ENCODE measurements at regions not wholly inside any gene's neighbourhood (a gene's known extent, or its start where the extent isn't known, plus 50 kb on each side); places are given as distances from the start of the nearest gene placed in this dataset.
"Not testable (repeated sequence)": the region's sequence is repeated elsewhere in the genome, so short reads cannot be mapped to it uniquely, and the experiment has no call there.

DNA sequence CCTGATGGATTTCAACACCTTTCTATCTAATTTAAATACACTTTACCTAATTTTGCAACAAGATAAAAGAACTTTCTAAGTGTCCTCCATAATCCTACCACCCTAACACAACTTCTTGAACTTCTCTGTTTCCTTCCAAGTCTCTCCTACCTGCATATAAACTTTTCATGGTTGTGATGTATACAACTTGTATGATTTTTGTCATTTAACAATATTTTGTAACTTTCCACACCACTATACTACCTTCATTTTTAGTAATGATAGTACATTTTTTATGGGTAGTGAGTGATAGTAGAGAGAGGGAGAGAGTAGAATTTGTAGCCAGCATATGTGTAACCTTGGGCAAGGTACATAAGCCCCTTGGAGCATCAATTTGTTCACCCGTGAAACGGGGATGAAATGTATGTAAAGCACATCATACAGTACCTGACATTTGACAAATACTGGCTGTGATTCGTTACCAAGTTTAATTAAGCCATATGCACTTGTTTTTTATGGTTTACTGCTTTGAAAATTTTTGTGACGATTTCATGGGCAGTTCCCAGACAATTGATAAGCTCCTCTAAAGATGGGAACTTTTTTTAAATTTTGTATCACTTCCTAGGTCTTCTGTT, 177.8 kb upstream of the SLC38A2 start:
- peaks cover 18% of the 10 kb centered on the region for H3K4me1 Mint-ChIP-seq

DNA sequence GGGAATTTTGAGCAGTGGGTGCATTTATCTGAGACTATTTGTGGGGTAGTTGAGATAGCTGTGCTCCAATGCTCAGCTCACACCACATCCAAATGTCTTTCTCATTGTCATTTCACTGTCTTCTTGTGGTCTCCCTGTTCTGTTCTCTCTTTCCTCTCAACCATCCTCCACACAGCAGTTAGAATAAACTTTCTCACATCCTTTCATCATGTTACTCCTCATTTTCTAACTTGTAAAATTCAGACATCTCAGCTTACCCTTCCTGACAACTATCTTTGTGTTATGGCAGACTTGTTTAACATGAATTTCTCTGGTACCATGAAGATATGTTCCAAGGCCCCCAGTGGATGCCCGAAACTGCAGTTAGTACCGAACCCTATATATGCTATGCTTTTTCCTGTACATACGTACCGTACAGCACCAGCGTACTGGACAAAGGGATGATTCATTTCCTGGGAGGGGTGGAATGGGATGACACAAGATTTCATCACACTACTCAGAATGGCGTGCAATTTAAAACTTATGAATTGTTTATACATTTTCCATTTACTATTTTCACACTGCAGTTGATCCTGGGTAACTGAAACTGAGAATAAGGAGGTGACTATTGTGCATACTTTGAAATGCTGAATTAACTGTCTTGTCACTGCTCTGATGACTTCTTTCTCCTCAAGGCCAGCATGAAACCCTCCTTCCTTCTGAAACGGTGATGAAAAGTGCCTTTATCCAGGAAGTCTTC, 177.1 kb upstream of the SLC38A2 start:
- Mint-ChIP-seq H3K36me3 (peaks cover 15% of the 10 kb centered on the region), H3K4me3 (no peak overlapping the region)

More for the DNA sequence above, 177.8 kb upstream of the SLC38A2 start:
- DNase-seq (ENCODE audit: low spot score in 2 of 2) (no peak), ATAC-seq (ENCODE audit: low read depth) (no peak)
- no peak overlapping the region for H3K27ac Mint-ChIP-seq
- no peaks in the 10 kb centered on the region for H3K27me3 Mint-ChIP-seq
- peaks cover 19% of the 10 kb centered on the region for H3K36me3 Mint-ChIP-seq
- no peaks in the 10 kb centered on the region for H3K9me3 Mint-ChIP-seq
- H3K4me3 Mint-ChIP-seq = no peak overlapping the region

DNA sequence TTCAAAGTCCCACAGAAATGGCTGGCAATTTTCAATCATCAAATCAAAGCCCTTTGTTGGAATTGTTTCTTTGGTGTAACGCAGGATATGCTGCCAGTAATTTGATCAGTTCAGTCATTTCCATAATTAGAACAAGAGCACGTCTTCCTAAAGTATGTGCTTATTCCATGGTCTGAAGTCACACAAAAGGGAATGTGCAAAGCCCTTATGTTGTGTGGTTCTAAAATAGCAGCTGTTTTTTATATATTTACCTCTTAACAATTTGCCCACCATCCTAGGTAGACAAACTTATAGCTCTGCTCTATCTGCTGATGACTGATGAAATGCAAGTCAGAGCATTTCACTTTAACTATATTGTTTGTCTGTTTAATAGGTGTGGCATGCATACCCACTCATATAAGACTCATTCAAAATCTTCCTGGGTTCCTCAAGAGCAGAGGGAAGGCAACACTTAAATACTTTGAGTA, 176.1 kb upstream of the SLC38A2 start:
- H3K36me3 Mint-ChIP-seq = peaks cover 19% of the 10 kb centered on the region
- peak overlapping the region; percentile 23 for H3K27ac Mint-ChIP-seq

More for the DNA sequence above, 177.1 kb upstream of the SLC38A2 start:
- no peak for DNase-seq (ENCODE audit: low spot score in 2 of 2)
- no peak overlapping the region for H3K27ac Mint-ChIP-seq
- H3K27me3 Mint-ChIP-seq = no peaks in the 10 kb centered on the region
- H3K9me3 Mint-ChIP-seq = no peaks in the 10 kb centered on the region
- no peak for ATAC-seq (ENCODE audit: low read depth)
- peaks cover 16% of the 10 kb centered on the region for H3K4me1 Mint-ChIP-seq

GRCh38 chr12:46547421-46548354, 175.1 kb upstream of the SLC38A2 start:
- no peak overlapping the region for H3K4me3 Mint-ChIP-seq

More for the DNA sequence above, 176.1 kb upstream of the SLC38A2 start:
- H3K9me3 Mint-ChIP-seq = peaks cover 1% of the 10 kb centered on the region
- ATAC-seq (ENCODE audit: low read depth) (no peak), DNase-seq (ENCODE audit: low spot score in 2 of 2) (no peak)
- no peaks in the 10 kb centered on the region for H3K27me3 Mint-ChIP-seq
- H3K4me1 Mint-ChIP-seq = peaks cover 19% of the 10 kb centered on the region
- H3K4me3 Mint-ChIP-seq = no peak overlapping the region

DNA sequence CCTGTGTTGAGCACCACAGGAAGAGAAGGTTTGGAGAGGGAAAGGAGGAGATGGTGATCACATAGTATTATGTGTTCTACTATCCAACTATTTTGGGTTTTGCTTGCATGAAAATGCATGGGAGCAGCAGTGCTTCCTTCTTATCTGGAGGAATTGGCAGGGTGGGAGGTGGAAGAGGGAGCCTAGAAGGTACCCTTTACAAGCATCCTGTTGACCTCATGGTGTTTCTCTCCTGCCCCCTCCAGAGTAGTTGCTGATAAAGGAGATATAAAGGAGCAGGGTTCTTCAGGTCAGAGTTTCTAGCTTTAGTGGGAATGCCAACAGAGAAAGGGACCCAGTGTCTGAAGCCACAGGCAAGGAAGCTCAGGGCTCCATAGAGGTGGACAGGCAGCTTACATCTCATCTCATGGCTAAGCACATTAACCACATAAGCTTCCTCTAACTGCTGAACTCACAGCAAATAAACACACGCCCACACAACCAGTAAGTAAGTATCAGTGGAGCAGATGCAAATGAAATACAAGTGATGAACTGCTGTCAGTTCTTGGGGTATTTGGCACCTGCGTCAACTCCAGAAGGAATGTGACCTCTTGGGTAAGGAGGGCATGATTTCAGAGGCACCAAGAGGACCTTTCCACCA, 174.2 kb upstream of the SLC38A2 start:
- Mint-ChIP-seq H3K9me3 (peaks cover 1% of the 10 kb centered on the region), H3K27ac (peak overlapping the region; percentile 4), H3K27me3 (no peaks in the 10 kb centered on the region), H3K4me1 (peaks cover 29% of the 10 kb centered on the region), H3K36me3 (peaks cover 19% of the 10 kb centered on the region), H3K4me3 (no peak overlapping the region)
- DNase-seq (ENCODE audit: low spot score in 2 of 2) = no peak
- peak; percentile 65 for ATAC-seq (ENCODE audit: low read depth)

More at GRCh38 chr12:46547421-46548354, 175.1 kb upstream of the SLC38A2 start:
- Mint-ChIP-seq H3K9me3 (peaks cover 1% of the 10 kb centered on the region), H3K36me3 (peaks cover 19% of the 10 kb centered on the region), H3K4me1 (peaks cover 25% of the 10 kb centered on the region), H3K27me3 (no peaks in the 10 kb centered on the region), H3K27ac (peak overlapping the region; percentile 39)
- no peak for DNase-seq (ENCODE audit: low spot score in 2 of 2)
- ATAC-seq (ENCODE audit: low read depth) = no peak

GRCh38 chr12:46543378-46543795, 170.8 kb upstream of the SLC38A2 start:
- H3K4me3 Mint-ChIP-seq; H3K27me3 Mint-ChIP-seq; H3K9me3 Mint-ChIP-seq; H3K27ac Mint-ChIP-seq; DNase-seq (ENCODE audit: low spot score in 2 of 2); ATAC-seq (ENCODE audit: low read depth): not testable (repeated sequence)
- Mint-ChIP-seq H3K4me1 (peaks cover 34% of the 10 kb centered on the region), H3K36me3 (peaks cover 17% of the 10 kb centered on the region)

GRCh38 chr12:46538976-46539375, 166.4 kb upstream of the SLC38A2 start:
- H3K27ac Mint-ChIP-seq = no peak overlapping the region
- DNase-seq (ENCODE audit: low spot score in 2 of 2) (no peak), ATAC-seq (ENCODE audit: low read depth) (no peak)
- H3K4me3 Mint-ChIP-seq = no peak overlapping the region
- H3K36me3 Mint-ChIP-seq = peaks cover 8% of the 10 kb centered on the region
- H3K27me3 Mint-ChIP-seq = no peaks in the 10 kb centered on the region
- peaks cover 29% of the 10 kb centered on the region for H3K4me1 Mint-ChIP-seq
- H3K9me3 Mint-ChIP-seq = no peaks in the 10 kb centered on the region

DNA sequence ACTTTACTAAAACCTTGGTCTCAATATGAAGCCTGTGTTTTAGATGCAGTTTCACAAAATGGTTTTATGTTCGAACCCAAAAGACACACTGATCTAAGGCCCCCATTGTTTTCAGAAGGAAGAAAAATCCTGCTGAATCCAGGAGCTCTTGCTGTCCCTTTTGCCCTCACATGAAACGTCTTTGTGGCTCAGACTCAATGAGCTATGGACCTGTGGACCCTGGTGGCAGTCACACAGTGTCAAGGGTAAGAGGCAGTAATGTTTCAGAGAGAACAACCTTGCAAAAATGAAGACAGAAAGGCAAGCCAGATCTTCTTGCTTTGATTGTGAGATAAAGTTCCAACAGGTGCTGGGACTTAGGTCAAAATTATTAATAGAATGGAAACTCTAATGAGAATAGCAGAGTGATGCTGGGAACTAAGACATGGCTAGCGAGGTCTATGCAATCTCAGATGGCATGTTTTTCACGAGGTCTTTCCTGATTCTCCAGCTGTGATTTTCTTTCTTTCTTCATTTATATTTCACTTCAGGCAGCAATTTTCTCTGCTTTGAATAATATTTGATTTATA, 164.9 kb upstream of the SLC38A2 start:
- Mint-ChIP-seq H3K4me3 (no peak overlapping the region), H3K27me3 (no peaks in the 10 kb centered on the region), H3K4me1 (peaks cover 19% of the 10 kb centered on the region), H3K27ac (no peak overlapping the region), H3K36me3 (peaks cover 8% of the 10 kb centered on the region), H3K9me3 (no peaks in the 10 kb centered on the region)
- ATAC-seq (ENCODE audit: low read depth) (no peak), DNase-seq (ENCODE audit: low spot score in 2 of 2) (no peak)

DNA sequence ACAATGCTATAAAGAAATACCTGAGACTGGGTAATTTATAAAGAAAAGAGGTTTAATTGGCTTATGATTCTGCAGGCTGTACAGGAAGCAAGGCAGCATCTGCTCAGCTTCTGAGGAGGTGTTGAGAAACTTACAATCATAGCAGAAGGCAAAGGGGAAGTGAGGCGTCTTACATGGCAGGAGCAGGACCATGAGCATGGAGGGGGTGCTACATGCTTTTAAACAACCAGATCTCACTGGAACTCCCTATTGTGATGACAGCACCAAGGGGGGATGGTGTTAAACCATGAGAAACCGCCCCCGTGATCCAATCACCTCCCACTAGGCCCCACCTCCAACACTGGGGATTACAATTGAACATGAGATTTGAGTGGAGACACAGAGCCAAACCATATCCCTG, 163.7 kb upstream of the SLC38A2 start:
- Mint-ChIP-seq H3K36me3 (peaks cover 10% of the 10 kb centered on the region), H3K4me1 (peaks cover 15% of the 10 kb centered on the region), H3K27ac (peak overlapping the region; percentile 39)
- not testable (repeated sequence) for H3K4me3 Mint-ChIP-seq, H3K27me3 Mint-ChIP-seq, H3K9me3 Mint-ChIP-seq
- ATAC-seq (ENCODE audit: low read depth) = peak; percentile 90
- peak in 1 of 2 donors; percentile 9 for DNase-seq (ENCODE audit: low spot score in 2 of 2)

GRCh38 chr12:46535907-46536306, 163.3 kb upstream of the SLC38A2 start:
- no peaks in the 10 kb centered on the region for H3K27me3 Mint-ChIP-seq
- H3K4me1 Mint-ChIP-seq = peaks cover 15% of the 10 kb centered on the region
- no peaks in the 10 kb centered on the region for H3K9me3 Mint-ChIP-seq
- peak overlapping the region; percentile 39 for H3K27ac Mint-ChIP-seq
- no peak overlapping the region for H3K4me3 Mint-ChIP-seq
- peaks cover 10% of the 10 kb centered on the region for H3K36me3 Mint-ChIP-seq
- no peak for ATAC-seq (ENCODE audit: low read depth)
- DNase-seq (ENCODE audit: low spot score in 2 of 2) = no peak

- Mint-ChIP-seq H3K27ac (no peak overlapping the region), H3K36me3 (peaks cover 8% of the 10 kb centered on the region), H3K27me3 (no peaks in the 10 kb centered on the region), H3K4me3 (no peak overlapping the region), H3K9me3 (no peaks in the 10 kb centered on the region), H3K4me1 (peaks cover 15% of the 10 kb centered on the region)
- ATAC-seq (ENCODE audit: low read depth) = no peak
- no peak for DNase-seq (ENCODE audit: low spot score in 2 of 2)
Observed at GRCh38 chr12:46535376-46535775, 162.8 kb upstream of the SLC38A2 start.

DNA sequence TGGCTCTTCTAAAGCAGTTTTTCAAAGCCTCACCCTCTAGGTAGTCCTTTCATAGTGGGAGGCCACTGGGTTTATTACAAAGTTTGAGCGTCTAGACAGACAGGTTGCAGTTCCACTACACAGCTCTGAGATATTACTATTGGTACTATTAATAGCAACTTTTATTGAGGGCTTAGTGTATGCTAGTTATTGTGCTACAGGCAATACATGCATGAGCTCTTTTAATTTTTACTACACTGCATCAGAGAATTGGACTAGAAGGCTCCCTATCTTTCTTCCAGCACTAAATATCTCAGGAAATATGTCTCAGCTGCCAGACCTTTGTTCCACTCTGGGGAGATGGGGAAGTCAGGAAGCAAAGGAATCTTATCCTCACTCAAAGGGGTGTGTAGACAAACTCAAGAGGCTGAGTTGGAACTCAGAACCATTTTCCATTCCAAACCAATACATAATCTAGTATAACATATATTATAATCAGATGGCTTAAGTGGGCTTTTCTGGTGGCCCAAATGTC, 161.8 kb upstream of the SLC38A2 start:
- no peak for DNase-seq (ENCODE audit: low spot score in 2 of 2)
- Mint-ChIP-seq H3K36me3 (peaks cover 7% of the 10 kb centered on the region), H3K9me3 (no peaks in the 10 kb centered on the region), H3K27me3 (no peaks in the 10 kb centered on the region), H3K27ac (peak overlapping the region; percentile 51), H3K4me3 (no peak overlapping the region), H3K4me1 (peaks cover 11% of the 10 kb centered on the region)
- no peak for ATAC-seq (ENCODE audit: low read depth)

DNA sequence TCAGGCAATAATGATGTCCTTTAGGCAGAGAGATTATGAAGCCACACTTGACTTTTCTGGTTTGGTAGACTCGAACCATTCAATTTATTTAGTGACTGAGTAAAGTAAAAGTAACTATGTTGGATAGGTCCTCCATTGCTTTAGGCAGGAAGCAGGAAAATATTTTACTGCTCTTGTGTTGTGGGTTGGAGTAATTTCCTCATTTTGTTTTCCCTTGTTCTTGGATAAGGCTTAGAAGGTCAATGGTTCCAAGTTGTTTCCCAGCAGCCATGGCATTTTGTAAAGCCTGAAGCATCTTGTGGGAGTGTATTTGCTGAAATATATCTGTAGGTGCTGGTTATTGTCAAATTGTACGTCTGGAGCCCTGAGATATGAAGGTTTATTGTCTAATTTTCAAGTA, 161.2 kb upstream of the SLC38A2 start:
- peaks cover 7% of the 10 kb centered on the region for H3K36me3 Mint-ChIP-seq
- no peak overlapping the region for H3K27ac Mint-ChIP-seq
- no peak overlapping the region for H3K4me3 Mint-ChIP-seq
- H3K4me1 Mint-ChIP-seq = peaks cover 11% of the 10 kb centered on the region
- H3K9me3 Mint-ChIP-seq = no peaks in the 10 kb centered on the region
- no peaks in the 10 kb centered on the region for H3K27me3 Mint-ChIP-seq
- ATAC-seq (ENCODE audit: low read depth) = no peak
- DNase-seq (ENCODE audit: low spot score in 2 of 2) = no peak
